HepG2 (cell line): ENCODE measurements at regions not wholly inside any gene's neighbourhood (a gene's known extent, or its start where the extent isn't known, plus 50 kb on each side); places are given as distances from the start of the nearest gene placed in this dataset.

ENCODE experiments used
- ARHGAP35 ChIP-seq: sonication (generic); formaldehyde crosslinking; IDR thresholded peaks from 2 replicates; pipeline ENCODE4 v1.9.0; 2022; ENCODE audit warnings: mild to moderate bottlenecking, inconsistent platforms, moderate library complexity, missing genetic modification reagents, borderline replicate concordance
- BRCA1 ChIP-seq: sonication (generic); formaldehyde crosslinking; IDR thresholded peaks from 2 replicates; pipeline ENCODE4 v1.4.0; 2020; ENCODE audit warnings: missing genetic modification reagents
- CBFB ChIP-seq: sonication (generic); formaldehyde crosslinking; IDR thresholded peaks from 2 replicates; pipeline ENCODE4 v1.4.0; 2020; ENCODE audit warnings: missing genetic modification reagents
- ELF1 ChIP-seq: sonication (generic); formaldehyde crosslinking; IDR thresholded peaks from 2 replicates; pipeline ENCODE4 v1.4.0; 2020; ENCODE audit warnings: missing genetic modification reagents
- GABPB1 ChIP-seq: IDR thresholded peaks from 2 replicates; pipeline ENCODE4 v1.6.1; 2016; ENCODE audit warnings: mild to moderate bottlenecking, missing genetic modification reagents, moderate library complexity, missing compliant biosample characterization
- GATAD1 ChIP-seq: IDR thresholded peaks from 2 replicates; pipeline ENCODE4 v1.6.1; 2016; ENCODE audit warnings: missing genetic modification reagents, missing compliant biosample characterization
- HOXA5 ChIP-seq: sonication (generic); formaldehyde crosslinking; IDR thresholded peaks from 2 replicates; pipeline ENCODE4 v1.4.0; 2020; ENCODE audit warnings: missing genetic modification reagents
- KMT2A ChIP-seq: sonication (generic); formaldehyde crosslinking; IDR thresholded peaks from 2 replicates; pipeline ENCODE4 v1.4.0; 2020; ENCODE audit warnings: missing genetic modification reagents
- MAF1 ChIP-seq: sonication (generic); formaldehyde crosslinking; IDR thresholded peaks from 2 replicates; pipeline ENCODE4 v1.5.0; 2020; ENCODE audit warnings: missing genetic modification reagents, borderline replicate concordance
- MED13 ChIP-seq: sonication (generic); formaldehyde crosslinking; IDR thresholded peaks from 2 replicates; pipeline ENCODE4 v1.5.0; 2020; ENCODE audit warnings: missing genetic modification reagents
- POLR2AphosphoS5 ChIP-seq: IDR thresholded peaks from 2 replicates; pipeline ENCODE4 v1.6.1; 2012; ENCODE audit warnings: low read depth, low read length
- SALL1 ChIP-seq: sonication (generic); formaldehyde crosslinking; IDR thresholded peaks from 2 replicates; pipeline ENCODE4 v1.8.0; 2022; ENCODE audit warnings: mild to moderate bottlenecking, missing genetic modification reagents
- SP2 ChIP-seq: sonication (generic); formaldehyde crosslinking; IDR thresholded peaks from 2 replicates; pipeline ENCODE4 v1.5.1; 2020; ENCODE audit warnings: mild to moderate bottlenecking, missing genetic modification reagents
- ZNF160 ChIP-seq: sonication (generic); formaldehyde crosslinking; IDR thresholded peaks from 2 replicates; pipeline ENCODE4 v1.8.0; 2022; ENCODE audit warnings: mild to moderate bottlenecking, inconsistent platforms, missing genetic modification reagents
- ZNF205 ChIP-seq: IDR thresholded peaks from 2 replicates; pipeline ENCODE4 v1.6.1; 2018; ENCODE audit warnings: missing biosample characterization, missing genetic modification reagents
- ZNF232 ChIP-seq: sonication (generic); formaldehyde crosslinking; IDR thresholded peaks from 2 replicates; pipeline ENCODE4 v1.4.0; 2020; ENCODE audit warnings: missing genetic modification reagents, borderline replicate concordance
- ZNF317 ChIP-seq: sonication (generic); formaldehyde crosslinking; IDR thresholded peaks from 2 replicates; pipeline ENCODE4 v1.5.0; 2020; ENCODE audit warnings: mild to moderate bottlenecking, missing genetic modification reagents
- ZNF326 ChIP-seq: sonication (generic); formaldehyde crosslinking; IDR thresholded peaks from 2 replicates; pipeline ENCODE4 v1.4.0; 2020; ENCODE audit warnings: missing genetic modification reagents, borderline replicate concordance
- TF ChIP-seq, protein P1 (sequence below): sonication (generic); formaldehyde crosslinking; IDR thresholded peaks from 2 replicates; pipeline ENCODE4 v1.4.0; 2020; ENCODE audit warnings: missing genetic modification reagents
- TF ChIP-seq, protein P2 (sequence below): sonication (generic); formaldehyde crosslinking; IDR thresholded peaks from 2 replicates; pipeline ENCODE4 v1.8.0; 2022; ENCODE audit warnings: missing genetic modification reagents, mild to moderate bottlenecking, borderline replicate concordance
- TF ChIP-seq, protein P3 (sequence below): sonication (generic); formaldehyde crosslinking; IDR thresholded peaks from 2 replicates; pipeline ENCODE4 v1.4.0; 2020; ENCODE audit warnings: missing genetic modification reagents
- TF ChIP-seq, protein P4 (sequence below): sonication (generic); formaldehyde crosslinking; IDR thresholded peaks from 2 replicates; pipeline ENCODE4 v1.4.0; 2020; ENCODE audit warnings: missing genetic modification reagents, borderline replicate concordance
- TF ChIP-seq, protein P5 (sequence below): IDR thresholded peaks from 2 replicates; pipeline ENCODE4 v1.6.1; 2012; ENCODE audit warnings: inconsistent platforms

DNA sequence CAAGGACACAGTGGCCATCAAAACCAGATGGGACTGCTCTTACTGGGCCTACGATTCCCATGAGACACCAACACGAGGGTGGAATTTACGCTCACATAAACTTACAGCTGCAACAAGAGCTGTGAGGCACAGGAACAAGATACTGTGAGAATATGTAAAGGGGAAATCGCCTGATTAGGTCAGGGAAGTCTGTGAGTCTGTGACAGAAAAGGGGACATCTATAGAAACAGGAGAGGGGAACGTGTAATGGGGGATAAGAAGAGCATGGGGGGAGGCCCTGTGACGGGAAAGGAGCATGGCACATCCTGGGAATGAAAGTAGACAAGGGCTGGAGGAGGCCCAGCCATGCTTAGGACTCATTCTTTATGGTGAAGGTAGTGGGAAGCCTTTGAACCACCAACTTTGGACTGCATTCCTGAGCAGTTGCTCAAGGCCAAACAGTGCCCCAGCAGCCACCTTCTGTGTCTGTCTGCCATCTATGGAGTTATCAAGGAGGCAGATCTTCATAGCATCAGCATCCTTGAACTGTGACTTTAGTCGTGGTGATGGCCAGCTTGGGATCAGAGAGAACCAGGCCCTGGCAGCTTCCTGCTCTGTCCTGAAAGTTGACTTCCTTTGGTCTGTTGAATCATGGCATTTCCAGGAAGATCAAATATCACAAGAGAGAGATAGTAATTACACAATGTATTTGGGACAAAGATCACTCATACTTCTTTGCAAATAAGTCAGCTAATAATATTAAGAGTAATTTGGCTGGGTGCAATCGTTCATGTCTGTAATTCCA, 87.9 kb upstream of the FAM169A start (continued):
- TF ChIP-seq CBFB (CRISPR knock-in tag) (0 out of 2 replicates have a peak, but pooled peaks have one; percentile 37), POLR2AphosphoS5 (no peak), ZNF317 (no peak), MAF1 (no peak), GATAD1 (CRISPR knock-in tag) (no peak), ARHGAP35 (CRISPR knock-in tag) (no peak), ELF1 (CRISPR knock-in tag) (peak; percentile 61; the same call in 1 of the 2 replicates), SP2 (CRISPR knock-in tag) (no peak), GABPB1 (CRISPR knock-in tag) (peak; percentile 60), MED13 (CRISPR knock-in tag) (peak; percentile 31; the same call in 1 of the 2 replicates), SALL1 (CRISPR knock-in tag) (peak; percentile 97), ZNF326 (no peak), ZNF205 (peak; percentile 33; the same call in 1 of the 2 replicates), BRCA1 (CRISPR knock-in tag) (no peak), HOXA5 (CRISPR knock-in tag) (no peak), ZNF160 (no peak), KMT2A (CRISPR knock-in tag) (0 out of 2 replicates have a peak, but pooled peaks have one; percentile 19), ZNF232 (CRISPR knock-in tag) (peak; percentile 64; the same call in 1 of the 2 replicates)
- TF ChIP-seq, protein P1, sequence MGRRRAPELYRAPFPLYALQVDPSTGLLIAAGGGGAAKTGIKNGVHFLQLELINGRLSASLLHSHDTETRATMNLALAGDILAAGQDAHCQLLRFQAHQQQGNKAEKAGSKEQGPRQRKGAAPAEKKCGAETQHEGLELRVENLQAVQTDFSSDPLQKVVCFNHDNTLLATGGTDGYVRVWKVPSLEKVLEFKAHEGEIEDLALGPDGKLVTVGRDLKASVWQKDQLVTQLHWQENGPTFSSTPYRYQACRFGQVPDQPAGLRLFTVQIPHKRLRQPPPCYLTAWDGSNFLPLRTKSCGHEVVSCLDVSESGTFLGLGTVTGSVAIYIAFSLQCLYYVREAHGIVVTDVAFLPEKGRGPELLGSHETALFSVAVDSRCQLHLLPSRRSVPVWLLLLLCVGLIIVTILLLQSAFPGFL (CRISPR knock-in tag), result no peak
- TF ChIP-seq, protein P2, sequence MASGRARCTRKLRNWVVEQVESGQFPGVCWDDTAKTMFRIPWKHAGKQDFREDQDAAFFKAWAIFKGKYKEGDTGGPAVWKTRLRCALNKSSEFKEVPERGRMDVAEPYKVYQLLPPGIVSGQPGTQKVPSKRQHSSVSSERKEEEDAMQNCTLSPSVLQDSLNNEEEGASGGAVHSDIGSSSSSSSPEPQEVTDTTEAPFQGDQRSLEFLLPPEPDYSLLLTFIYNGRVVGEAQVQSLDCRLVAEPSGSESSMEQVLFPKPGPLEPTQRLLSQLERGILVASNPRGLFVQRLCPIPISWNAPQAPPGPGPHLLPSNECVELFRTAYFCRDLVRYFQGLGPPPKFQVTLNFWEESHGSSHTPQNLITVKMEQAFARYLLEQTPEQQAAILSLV (CRISPR knock-in tag), result peak; percentile 67; the same call in 1 of the 2 replicates
- TF ChIP-seq, protein P3, sequence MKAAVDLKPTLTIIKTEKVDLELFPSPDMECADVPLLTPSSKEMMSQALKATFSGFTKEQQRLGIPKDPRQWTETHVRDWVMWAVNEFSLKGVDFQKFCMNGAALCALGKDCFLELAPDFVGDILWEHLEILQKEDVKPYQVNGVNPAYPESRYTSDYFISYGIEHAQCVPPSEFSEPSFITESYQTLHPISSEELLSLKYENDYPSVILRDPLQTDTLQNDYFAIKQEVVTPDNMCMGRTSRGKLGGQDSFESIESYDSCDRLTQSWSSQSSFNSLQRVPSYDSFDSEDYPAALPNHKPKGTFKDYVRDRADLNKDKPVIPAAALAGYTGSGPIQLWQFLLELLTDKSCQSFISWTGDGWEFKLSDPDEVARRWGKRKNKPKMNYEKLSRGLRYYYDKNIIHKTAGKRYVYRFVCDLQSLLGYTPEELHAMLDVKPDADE (CRISPR knock-in tag), result no peak
- TF ChIP-seq, protein P4, sequence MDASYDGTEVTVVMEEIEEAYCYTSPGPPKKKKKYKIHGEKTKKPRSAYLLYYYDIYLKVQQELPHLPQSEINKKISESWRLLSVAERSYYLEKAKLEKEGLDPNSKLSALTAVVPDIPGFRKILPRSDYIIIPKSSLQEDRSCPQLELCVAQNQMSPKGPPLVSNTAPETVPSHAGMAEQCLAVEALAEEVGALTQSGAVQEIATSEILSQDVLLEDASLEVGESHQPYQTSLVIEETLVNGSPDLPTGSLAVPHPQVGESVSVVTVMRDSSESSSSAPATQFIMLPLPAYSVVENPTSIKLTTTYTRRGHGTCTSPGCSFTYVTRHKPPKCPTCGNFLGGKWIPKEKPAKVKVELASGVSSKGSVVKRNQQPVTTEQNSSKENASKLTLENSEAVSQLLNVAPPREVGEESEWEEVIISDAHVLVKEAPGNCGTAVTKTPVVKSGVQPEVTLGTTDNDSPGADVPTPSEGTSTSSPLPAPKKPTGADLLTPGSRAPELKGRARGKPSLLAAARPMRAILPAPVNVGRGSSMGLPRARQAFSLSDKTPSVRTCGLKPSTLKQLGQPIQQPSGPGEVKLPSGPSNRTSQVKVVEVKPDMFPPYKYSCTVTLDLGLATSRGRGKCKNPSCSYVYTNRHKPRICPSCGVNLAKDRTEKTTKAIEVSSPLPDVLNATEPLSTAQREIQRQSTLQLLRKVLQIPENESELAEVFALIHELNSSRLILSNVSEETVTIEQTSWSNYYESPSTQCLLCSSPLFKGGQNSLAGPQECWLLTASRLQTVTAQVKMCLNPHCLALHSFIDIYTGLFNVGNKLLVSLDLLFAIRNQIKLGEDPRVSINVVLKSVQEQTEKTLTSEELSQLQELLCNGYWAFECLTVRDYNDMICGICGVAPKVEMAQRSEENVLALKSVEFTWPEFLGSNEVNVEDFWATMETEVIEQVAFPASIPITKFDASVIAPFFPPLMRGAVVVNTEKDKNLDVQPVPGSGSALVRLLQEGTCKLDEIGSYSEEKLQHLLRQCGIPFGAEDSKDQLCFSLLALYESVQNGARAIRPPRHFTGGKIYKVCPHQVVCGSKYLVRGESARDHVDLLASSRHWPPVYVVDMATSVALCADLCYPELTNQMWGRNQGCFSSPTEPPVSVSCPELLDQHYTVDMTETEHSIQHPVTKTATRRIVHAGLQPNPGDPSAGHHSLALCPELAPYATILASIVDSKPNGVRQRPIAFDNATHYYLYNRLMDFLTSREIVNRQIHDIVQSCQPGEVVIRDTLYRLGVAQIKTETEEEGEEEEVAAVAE (CRISPR knock-in tag), result peak; percentile 55; the same call in 1 of the 2 replicates
- TF ChIP-seq, protein P5, sequence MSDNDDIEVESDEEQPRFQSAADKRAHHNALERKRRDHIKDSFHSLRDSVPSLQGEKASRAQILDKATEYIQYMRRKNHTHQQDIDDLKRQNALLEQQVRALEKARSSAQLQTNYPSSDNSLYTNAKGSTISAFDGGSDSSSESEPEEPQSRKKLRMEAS, result peak; percentile 6; the same call in 1 of the 2 replicates
